ENCODE measurements at regions not wholly inside any gene's neighbourhood (a gene's known extent, or its start where the extent isn't known, plus 50 kb on each side); places are given as distances from the start of the nearest gene placed in this dataset.

- Histone ChIP-seq H3K4me3 (no peak overlapping the region), H3K9me3 (no peaks in the 10 kb centered on the region), H3K36me3 (ENCODE audit: low read depth) (no peaks in the 10 kb centered on the region), H3K4me1 (ENCODE audit: low read depth) (no peaks in the 10 kb centered on the region)
- DNase-seq (no peak), ATAC-seq (no peak)
- no peak for TF ChIP-seq CTCF (IDR thresholded peaks at IDR 0.05)
- intact Hi-C loops (cut with DNase I, micrococcal nuclease), result no loop called here
These were observed 93.7 kb upstream of the ADRA2C start for GRCh38 chr4:3672465-3672831.

- ATAC-seq, result no peak
- H3K4me3 ChIP-seq, result no peak overlapping the region
- peak in 1 of 3 donors; percentile 22 for DNase-seq
These were observed 94.4 kb upstream of the ADRA2C start for GRCh38 chr4:3671571-3672464.

GRCh38 chr4:3670521-3671519, 95.4 kb upstream of the ADRA2C start:
- DNase-seq (peak in 1 of 3 donors; percentile 34), ATAC-seq (no peak)
- intact Hi-C loops (cut with DNase I, micrococcal nuclease), result no loop called here
- no peak for TF ChIP-seq CTCF (IDR thresholded peaks at IDR 0.05)
- H3K4me1 ChIP-seq (ENCODE audit: low read depth), result no peaks in the 10 kb centered on the region
- no peaks in the 10 kb centered on the region for H3K36me3 ChIP-seq (ENCODE audit: low read depth)
- H3K4me3 ChIP-seq, result no peak overlapping the region
- H3K9me3 ChIP-seq, result no peaks in the 10 kb centered on the region

More at GRCh38 chr4:3671571-3672464, 94.4 kb upstream of the ADRA2C start:
- Histone ChIP-seq H3K9me3 (no peaks in the 10 kb centered on the region), H3K4me1 (ENCODE audit: low read depth) (no peaks in the 10 kb centered on the region), H3K36me3 (ENCODE audit: low read depth) (no peaks in the 10 kb centered on the region)
- intact Hi-C loops (cut with DNase I, micrococcal nuclease), result no loop called here
- TF ChIP-seq CTCF (IDR thresholded peaks at IDR 0.05), result no peak

DNA sequence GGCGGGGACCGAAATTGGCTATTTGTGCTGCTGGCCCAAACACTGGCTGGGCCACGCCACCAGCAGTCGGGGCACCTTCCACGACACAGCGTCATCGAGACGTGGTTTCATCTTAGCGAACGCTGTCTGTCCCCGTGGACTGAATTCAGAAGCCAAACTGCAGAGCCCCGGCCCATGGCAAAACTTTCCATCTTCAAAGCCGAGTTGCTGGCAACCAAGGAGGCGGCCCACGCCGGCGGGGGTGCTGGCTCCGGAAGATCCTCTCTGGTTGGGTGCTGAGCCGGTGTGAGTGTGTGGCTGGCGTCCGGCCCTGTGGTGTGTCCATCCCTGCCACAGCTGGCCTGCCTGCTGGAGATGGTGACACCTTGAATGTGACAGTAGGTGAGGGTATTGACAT, 96.6 kb upstream of the ADRA2C start:
- H3K4me3 ChIP-seq, result no peak overlapping the region
- no peaks in the 10 kb centered on the region for H3K4me1 ChIP-seq (ENCODE audit: low read depth)
- no peaks in the 10 kb centered on the region for H3K9me3 ChIP-seq
- TF ChIP-seq CTCF (IDR thresholded peaks at IDR 0.05), result no peak
- DNase-seq, result peak in 1 of 3 donors; percentile 32
- intact Hi-C loops (cut with DNase I, micrococcal nuclease), result no loop called here
- ATAC-seq, result no peak
- H3K36me3 ChIP-seq (ENCODE audit: low read depth), result no peaks in the 10 kb centered on the region

GRCh38 chr4:3668825-3669552, 97.2 kb upstream of the ADRA2C start:
- no peak for TF ChIP-seq CTCF (IDR thresholded peaks at IDR 0.05)
- no peaks in the 10 kb centered on the region for H3K36me3 ChIP-seq (ENCODE audit: low read depth)
- H3K4me1 ChIP-seq (ENCODE audit: low read depth), result no peaks in the 10 kb centered on the region
- H3K9me3 ChIP-seq, result no peaks in the 10 kb centered on the region
- DNase-seq (peak in 1 of 3 donors; percentile 39), ATAC-seq (no peak)
- intact Hi-C loops (cut with DNase I, micrococcal nuclease), result no loop called here
- H3K4me3 ChIP-seq, result no peak overlapping the region
